Epidermal melanocyte (primary cell): ENCODE measurements at regions not wholly inside any gene's neighbourhood (a gene's known extent, or its start where the extent isn't known, plus 50 kb on each side); places are given as distances from the start of the nearest gene placed in this dataset.
"Not testable (repeated sequence)": the region's sequence is repeated elsewhere in the genome, so short reads cannot be mapped to it uniquely, and the experiment has no call there.

Experiments
- DNase-seq: peaks from one replicate; pipeline ENCODE4 v3.0.0; 2011; ENCODE audit warnings: low spot score; ENCODE audit not compliant: insufficient read length

DNA sequence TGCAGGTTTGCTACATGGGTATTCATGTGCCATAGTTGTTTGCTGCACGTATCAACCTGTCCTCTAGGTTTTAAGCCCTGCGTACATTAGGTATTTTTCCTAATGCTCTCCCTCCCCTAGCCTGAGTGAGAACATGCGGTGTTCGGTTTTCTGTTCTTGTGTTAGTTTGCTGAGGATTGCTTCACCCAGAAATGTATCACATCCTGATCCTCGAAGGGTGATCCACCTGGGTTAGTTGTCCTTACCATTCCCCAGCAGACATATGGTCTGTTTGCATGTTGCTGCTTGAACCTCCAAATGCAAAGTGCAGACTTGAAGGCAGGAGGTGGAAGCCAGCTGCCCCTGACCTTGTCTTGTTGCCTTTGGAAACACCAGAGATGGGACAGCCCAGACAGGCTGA is 161.5 kb upstream of the WDR1 start:
- no peak for DNase-seq

DNA sequence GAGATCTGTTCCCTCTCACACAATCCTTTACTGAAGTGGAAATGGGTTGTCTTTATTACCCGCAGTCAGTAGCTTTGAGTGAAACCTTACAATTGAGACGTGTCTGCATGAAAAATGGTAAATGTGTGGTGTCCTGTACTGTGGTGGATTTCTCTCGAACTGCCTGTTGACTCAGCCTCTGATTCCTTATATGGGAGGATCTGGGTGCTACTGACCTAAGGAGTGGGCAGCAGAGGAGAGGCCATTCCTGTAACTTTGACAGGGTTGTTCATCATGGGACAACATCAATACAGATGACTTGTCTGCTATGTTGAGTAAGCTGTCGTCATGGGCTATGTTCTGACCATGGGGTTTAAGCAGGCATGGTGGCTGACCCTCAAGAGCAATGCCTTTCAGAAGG is 159.6 kb upstream of the WDR1 start:
- DNase-seq, result no peak

DNA sequence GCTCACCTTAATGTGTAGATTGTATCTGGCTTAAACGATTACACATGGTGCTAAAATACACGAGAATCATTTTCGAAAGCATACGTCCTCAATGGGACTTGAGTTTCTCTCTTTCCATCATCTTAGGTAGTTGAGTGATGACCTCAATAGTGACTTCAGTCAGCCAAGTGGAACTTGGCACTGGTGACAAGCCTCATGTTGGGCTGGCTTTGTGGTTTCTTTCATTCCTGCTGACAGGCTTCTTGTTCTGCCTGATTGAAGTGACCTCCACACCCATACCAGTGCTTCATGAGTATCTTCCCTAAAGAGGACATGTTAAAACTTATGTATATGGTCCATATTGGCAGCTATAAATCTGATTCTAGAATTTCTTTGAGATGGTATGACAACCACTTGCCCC is 159.1 kb upstream of the WDR1 start:
- no peak for DNase-seq

DNA sequence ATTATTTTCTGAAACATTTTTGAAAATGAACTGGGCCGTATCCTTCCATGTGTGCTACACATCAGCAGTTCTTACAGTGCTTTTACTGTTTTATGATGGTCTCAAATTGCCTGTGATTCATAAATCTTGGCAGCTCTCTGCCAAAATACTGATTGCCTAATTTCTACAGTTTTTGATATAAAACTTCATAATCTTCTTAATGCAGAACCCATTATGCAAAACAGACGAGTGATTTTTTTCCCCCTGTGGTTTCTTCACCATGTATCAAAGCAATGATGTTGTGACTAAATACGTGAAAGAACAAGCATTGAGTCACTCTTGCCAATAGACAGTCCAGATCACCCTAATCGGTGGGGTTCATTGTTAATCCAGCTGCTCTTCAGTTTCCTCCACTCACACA is 156.4 kb upstream of the WDR1 start:
- no peak for DNase-seq

DNA sequence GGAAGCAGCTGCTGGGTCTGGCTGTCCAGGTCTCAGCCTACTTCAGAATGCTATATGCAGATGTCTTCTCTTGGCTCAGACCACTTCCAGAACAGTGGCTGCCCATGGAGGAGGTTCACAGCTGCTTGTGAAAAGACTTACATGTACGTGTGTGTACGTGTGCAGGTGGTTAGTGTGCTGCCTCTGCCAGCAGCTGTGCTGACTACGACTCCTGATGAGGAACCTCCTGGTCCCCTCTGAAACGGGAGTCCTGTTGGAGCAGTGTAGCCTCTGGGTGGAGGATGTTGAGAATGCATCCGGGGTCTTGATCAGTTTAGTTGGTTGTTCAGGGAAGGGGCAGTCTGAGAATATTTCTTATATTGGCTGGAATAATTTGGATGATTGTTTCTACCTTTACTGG is 155.9 kb upstream of the WDR1 start:
- no peak for DNase-seq

DNA sequence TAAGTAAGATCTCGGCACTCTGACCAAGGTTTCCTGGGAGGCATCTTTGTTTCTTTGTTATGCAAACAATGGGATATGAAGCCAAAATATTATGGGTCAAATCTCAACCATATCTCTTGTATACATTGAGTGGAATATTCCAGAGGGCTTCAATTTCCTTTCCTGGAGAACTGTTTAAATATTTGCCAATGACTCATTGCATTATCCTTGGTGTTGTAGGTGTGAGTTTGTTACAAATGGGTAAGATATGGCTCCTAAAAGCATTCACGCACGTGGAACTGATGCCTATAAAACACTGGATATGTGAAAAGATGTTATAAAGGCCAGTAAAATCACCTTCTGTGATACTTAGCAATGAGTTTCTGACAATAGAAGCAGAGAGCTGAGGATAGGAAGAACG is 150.5 kb upstream of the WDR1 start:
- DNase-seq, result no peak

DNA sequence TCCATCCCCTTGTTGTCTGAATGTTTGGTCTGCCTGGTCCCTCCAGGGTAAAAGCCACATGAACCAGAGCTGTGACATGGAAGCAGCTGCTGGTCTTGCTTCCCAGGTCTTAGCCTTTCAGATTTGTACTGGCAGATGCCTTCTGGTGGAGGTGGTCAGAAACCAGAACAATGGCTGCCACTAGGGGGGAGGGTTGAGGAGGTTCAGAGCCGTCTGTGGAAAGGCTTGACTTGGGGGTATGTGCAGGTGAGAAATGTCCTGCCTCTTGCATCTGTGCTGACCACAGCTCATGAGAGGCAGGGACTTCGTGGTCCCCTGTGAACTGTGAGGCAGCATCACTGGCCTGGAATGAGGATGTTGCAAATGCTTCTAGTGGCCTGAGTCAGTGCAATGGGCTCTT is 144.2 kb upstream of the WDR1 start:
- no peak for DNase-seq

DNA sequence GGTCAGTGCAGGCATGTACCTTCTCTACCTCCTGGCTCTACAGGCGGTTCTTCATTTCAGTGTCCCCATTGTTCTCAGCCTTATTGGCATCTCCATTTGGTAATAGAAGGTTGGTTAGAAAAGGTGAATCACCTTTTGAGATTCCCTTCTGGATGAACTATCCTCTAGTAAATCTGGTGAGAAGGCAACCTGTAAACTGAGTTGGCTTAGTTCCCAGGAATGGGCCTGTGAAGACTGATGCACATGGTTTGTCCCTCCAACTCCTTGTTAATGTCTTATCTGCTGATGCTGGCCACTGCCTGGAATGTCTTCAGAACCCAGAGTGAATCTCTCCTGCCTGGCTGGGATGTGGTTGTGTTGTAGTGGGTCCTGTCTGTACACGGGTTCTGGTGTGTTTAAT is 143.4 kb upstream of the WDR1 start:
- DNase-seq, result no peak

DNA sequence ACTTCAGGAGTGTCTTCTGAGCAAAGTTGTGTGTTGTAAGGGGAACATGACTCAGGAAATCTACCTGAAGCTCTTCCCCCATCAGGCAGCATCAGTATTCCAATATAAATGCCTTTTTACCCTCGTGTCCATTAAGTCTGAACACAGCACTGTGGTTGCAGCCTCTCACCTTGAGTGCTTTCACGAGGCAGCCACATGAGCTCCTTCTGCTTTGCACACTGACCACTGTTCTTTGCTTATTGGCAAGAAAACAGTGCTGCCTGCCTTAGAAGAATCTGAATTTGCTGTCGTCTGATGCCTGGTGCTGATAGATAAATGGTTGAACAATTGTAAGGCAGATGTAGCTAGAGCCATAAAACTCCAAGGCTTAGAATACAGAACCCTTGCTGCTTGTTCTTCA is 139.6 kb upstream of the WDR1 start:
- DNase-seq, result no peak

DNA sequence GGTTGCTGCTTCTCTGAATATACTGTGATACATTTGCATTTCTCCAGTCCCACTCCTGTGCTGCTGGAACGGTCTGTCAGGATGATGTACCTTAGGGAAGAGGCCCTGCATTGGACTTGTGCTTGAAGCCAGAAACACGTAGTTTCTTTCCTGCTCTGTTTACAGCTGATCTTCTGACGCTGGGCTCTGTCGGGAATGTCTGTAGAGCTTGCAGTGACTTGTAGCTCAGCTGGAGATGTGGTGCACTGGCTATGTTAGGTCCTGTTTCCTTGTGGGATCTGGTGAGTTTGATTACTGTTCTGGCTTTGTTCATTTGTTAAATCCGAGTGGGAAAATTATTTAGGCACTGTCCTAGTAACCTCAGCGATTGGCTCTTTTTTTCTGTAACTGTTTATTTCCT is 137.2 kb upstream of the WDR1 start:
- DNase-seq, result no peak

DNA sequence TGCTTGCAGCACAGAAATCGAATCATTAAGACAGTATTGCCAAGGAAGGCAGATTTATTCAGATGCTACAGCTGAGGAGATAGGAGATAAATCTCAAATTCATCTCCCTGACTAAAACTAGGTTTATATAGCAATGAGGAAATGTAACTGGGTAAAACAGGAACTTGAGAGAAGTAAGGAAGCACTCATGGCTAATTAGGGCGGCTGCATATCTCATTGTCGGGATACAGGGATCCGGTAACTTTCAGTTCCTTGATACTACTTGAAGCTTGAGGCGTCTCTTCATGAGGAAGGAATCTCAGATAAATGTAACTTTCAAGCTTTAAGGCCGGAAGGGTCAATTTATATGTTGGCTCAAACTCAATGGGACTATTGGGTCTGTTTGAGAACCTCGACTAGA is 129.2 kb upstream of the WDR1 start:
- DNase-seq, result no peak

DNA sequence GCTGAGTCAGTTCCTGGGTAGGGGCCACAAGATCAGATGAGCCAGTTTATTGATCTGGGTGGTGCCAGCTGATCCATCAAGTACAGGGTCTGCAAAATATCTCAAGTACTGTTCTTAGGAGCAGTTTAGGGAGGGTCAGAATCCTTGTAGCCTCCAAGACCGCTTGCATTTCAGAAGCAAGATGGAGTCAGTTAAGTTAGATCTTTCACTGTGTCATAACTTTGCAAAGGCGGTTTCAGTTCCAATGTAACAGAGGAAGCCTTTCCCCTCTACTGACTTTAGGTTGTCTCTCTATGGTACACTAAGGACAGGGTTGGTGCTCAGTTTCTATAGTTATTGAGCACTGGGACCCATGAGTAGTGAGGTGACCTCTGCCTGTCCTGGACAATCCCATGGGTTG is 127.3 kb upstream of the WDR1 start:
- no peak for DNase-seq

DNA sequence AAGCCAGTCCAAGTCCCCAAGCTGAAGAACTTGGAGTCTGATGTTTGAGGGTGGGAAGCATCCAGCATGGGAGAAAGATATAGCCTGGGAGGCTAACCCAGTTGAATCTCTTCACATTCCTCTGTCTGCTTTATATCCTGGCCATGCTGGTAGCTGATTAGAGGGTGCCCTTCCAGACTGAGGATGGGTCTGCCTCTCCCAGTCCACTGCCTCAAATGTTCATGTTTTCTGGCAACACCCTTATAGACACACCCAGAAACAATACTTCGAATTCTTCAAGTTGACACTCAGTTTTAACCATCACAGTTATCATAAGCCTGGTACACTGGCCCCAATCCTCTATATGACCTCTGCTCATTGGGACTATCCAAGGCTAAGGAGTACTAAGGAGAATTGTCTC is 124.1 kb upstream of the WDR1 start:
- no peak for DNase-seq

DNA sequence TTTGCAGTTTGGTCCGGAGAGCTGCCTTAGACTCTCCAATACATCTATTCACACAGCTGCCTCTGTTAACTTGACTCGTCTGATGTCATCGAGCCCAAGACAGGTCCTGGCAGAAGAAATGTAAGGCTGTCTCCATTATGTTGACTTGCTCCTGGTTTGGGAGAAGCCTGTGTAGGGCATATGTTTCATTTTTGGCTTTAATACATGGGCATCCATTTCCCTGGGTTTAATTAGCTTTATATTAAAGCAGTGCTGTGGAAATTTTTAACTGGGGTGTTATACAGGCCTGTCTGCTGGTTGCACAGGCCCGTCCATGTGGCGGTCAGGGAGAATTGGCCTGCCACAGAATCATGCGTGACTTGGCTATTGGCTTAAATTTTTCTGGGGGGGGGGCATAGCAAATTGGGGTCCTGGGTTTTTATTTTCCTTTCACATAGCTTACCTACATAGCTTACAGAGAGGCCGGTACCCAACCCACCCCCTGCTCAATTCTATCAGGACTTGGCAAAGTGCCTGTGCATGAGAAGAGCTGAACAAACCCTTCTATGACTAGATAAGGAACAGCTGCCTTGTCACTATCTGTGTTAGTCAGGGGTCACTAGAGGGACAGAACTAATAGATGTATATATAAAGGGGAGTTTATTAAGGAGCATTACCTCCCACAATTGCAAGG is 123.5 kb upstream of the WDR1 start:
- no peak for DNase-seq

DNA sequence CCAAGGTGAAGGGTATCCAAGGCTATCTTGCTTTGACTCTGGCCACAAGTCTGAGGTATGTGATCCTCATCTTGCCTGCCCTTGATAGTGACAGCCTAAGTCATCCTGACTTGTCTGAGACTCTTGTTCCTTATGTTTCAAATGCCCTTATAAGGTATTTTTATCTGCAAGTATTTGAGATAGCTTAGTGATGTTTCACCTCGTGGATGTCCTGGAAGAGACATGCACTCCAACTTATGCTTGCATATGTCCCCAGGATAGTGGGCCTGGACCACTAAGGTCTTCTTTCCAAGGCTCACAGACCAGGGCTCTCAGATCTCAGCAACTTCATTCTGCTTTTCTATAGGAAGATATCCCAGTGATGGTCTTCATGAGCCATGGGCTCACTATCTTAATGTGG is 120.5 kb upstream of the WDR1 start:
- DNase-seq, result no peak

DNA sequence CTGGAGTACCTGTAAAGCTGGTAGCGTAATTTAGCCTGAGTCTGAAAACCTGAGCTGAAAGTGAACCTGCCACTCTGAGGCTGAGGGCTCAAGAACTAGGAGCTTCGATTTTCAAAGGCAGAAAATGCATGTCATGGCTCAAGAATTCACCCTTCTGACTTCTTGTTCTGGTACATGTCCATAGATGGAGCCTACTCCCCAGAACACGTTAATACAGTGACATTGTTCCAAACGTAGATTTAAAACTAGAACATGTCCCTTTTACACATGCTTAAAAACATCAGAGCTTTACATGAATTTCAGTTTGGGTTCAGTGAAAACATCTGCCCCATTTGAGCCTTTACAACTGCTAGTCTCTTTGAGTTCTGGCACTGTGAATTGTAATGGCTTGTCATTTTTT is 115.5 kb upstream of the WDR1 start:
- DNase-seq, result no peak

DNA sequence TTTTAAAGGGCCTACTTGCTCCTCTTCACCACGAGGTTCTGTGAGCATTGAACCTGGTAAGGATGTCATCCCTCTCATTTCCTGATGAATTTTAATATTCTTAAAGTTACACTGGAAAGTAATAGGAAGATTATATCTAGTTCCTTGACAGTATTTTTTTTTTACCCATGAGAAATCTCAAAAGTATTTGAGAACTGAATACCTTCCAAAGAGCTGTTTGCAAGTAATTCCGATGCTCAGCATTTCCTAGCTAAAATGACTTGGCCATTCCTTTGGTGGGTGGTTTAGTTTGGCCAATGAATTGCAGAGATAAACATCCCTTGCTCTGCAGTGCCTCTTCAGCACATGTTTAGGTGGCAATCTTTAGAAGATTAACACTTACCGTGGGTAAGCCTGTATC is 110.2 kb upstream of the WDR1 start:
- no peak for DNase-seq

DNA sequence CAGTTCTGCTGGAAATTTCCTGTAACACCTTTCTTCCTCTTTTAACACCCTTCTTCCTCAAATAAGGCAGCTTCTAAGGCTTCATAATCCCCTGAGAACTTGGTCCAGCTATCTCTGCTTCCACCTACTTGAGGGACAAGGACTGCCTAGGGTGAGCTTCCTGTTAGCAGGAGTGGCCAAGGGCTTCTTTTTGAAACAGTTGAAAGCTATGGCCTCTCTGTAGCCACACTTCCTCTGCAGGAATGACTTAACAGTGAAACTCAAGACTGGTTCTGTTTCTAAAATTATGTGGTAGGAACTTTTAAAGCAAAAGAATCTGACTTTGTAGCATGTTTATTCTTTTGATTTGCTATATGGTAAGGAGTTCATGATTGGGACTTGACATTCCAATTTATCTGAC is 108.5 kb upstream of the WDR1 start:
- DNase-seq, result no peak

DNA sequence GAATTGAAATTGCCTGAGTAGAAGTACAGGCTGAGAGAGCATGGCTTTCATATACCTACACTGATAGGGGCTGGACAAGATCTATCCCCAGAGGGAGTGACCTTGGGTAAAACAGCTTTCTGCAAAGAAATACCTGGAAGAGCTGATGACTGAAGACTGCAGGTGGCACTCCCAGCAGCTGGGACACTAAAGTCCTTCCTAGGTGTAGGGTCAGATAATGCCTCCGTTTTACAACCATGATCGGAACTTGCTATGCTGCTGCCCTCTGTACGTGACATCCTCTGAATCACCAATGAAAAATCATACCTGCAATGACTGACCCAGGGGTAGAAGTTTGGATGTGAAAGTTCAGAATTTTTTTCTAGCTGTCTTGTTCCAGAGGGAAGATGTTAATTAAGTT is 107.2 kb upstream of the WDR1 start:
- DNase-seq, result no peak

DNA sequence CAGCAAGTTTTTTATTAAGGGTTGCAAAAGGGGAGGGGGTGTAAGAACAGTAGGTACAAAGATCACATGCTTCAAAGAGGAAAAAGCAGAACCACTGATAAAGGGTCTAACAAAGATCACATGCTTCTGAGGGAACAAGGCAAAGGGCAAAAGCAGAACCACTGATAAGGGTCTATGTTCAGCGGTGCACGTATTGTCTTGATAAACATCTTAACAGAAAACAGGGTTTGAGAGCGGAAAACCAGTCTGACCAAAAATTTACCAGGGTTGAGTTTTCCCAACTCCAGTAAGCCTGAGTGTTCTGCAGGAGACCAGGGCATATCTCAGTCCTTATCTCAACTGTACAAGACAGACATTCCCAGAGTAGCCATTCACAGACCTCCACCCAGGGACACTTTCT is 96.9 kb upstream of the WDR1 start:
- not testable (repeated sequence) for DNase-seq

DNA sequence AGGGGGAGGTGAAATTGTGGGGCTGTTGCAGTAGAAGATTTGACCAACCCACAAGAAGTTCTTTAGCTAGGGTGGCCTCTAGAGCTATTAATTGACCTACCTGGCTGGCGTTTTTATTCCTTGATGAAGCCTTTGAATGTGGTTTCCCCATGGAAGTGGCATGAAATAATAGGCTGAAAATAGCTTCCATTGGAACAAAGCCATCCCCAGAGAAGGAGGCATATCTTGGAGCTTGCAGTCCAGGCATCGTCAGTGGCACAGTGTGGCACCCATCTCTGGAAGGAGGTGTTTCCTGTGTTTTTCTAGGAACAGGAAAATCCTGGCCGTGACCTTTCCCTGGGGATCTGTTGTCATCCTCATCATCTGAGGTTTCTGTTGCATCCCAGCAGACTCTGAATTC is 96.3 kb upstream of the WDR1 start:
- DNase-seq, result no peak

DNA sequence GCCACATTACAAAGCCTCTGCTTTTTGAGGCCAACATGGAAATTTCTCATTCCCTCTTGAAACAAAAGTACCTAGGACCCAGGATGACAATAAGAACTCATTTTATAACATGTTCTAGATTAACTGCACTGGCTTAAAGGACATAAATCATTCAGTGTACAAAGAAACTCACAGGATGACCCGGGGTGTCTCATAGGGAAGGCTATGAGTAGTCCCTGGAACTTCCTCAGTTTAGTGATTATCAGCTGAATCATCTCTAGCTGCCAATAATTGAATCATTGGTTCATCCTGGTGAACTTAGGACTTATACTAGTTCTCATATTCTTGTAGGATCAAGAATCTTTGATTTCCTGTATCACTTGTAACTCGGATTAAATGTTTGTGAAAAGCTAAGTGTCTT is 95.8 kb upstream of the WDR1 start:
- DNase-seq, result no peak

DNA sequence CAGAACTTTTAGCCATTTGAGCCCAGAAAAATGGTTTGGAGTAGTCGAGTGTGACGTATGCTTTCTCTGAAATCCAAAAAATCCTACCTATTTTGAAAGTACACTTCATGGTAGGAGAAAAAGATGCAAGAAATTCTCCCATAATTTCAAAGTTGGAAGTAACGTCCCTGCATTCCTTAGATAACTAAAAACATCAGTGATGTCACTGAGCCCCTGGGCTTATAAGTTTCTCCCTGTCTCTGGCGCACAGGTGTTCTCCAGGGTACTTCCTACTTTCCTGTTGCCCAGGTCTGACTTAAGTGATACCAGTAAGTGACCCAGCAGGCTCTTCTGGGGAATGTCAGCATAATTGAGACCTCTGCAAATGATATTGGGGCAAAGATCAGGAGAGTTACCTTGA is 90.5 kb upstream of the WDR1 start:
- DNase-seq, result no peak

DNA sequence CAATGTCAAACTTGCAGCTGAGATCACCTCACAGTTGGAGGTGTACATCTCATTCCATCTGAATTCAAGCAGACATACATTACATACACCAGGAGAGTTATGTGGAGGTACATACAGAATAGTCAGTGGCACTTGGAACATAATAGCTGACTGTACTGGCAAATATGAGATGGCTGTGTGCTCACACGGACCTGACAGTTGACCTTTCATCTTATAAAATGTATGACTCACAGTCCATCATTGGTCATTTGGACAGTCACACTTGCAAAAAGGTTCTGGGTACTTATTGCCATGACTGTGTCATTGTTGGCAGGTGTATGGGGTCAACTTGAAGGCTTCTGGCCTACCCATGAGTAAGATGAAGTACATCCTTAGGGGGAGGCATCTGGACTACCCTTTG is 88.6 kb upstream of the WDR1 start:
- no peak for DNase-seq
